NCI-H2196 treated with DMSO at 0.1 percent for 48 hours (cell line): ENCODE measurements at regions not wholly inside any gene's neighbourhood (a gene's known extent, or its start where the extent isn't known, plus 50 kb on each side); places are given as distances from the start of the nearest gene placed in this dataset.

Experiments used
- DNase-seq: peaks from one replicate; lab custom pipeline; 2025; ENCODE audit not compliant: unreplicated experiment; lab: John Stamatoyannopoulos, UW

- no peak for DNase-seq
Observed at GRCh38 chr1:29671446-29672356, 435.4 kb downstream of the PTPRU start.

GRCh38 chr1:29670752-29671151 lies 434.4 kb downstream of the PTPRU start:
- no peak for DNase-seq

DNA sequence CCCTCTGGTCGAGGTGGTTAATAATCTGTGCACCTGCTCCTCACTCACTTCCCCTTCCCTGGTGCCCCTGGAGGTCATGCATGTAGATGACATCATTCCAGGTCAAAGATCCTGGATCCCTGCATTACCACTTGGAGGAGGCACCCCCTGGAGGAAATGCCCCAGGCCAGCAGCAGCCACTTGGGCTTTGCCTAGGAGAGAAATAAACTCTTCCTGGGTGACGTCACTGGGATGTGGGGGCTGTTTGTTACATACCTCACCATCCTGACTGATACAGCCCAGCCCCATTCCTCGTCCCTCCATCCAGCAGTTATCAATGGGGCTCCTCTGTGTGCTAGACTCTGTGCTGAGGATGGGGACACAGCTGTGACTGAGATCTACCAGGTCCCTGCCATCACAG lies 433.6 kb downstream of the PTPRU start:
- DNase-seq = no peak

GRCh38 chr1:29669158-29669871 lies 433.0 kb downstream of the PTPRU start:
- no peak for DNase-seq

GRCh38 chr1:29668551-29669157 lies 432.3 kb downstream of the PTPRU start:
- DNase-seq = no peak

DNA sequence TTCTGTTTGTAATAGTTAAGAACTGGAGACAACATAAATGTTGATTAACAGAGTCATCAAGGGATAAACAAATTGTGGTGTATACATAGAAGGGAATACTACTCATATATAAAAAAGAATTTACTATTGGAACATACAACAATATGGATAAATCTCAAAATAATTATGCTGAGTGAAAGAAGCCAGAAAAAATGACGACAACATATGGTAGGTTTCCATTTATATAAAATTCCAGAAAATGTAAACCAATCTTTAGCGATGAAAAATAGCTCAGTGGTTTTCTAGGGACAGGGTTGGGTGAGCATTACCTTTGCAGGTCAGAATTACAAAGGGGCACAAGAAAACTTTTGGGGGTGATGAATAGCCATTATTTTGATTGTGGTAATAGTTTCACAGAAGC lies 431.6 kb downstream of the PTPRU start:
- no peak for DNase-seq

- DNase-seq = no peak
Observed at GRCh38 chr1:29664711-29665110, 428.4 kb downstream of the PTPRU start.

DNA sequence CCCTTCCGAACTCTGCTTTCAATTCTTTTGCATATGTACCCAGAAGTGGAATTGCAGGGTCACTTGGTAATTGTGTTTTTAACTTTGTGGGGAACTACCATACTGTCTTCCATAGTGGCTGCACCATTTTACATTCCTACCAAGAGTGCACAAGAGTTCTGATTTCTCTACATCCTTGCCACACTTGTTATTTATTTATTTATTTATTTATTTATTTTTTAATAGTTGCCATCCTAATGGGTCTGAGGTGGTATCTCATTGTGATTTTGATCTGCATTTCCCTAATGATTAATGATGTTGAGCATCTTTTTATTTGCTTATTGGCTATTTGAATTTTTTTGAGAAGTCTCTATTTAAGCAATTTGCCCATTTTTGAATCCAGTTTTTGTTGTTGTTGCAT lies 422.4 kb downstream of the PTPRU start:
- no peak for DNase-seq

- no peak for DNase-seq
Observed at GRCh38 chr1:29657816-29658215, 421.5 kb downstream of the PTPRU start.

- no peak for DNase-seq
Observed at GRCh38 chr1:29655945-29656850, 419.9 kb downstream of the PTPRU start.

- no peak for DNase-seq
Observed at GRCh38 chr1:29655145-29655544, 418.8 kb downstream of the PTPRU start.

GRCh38 chr1:29653886-29654450 lies 417.6 kb downstream of the PTPRU start:
- no peak for DNase-seq

DNA sequence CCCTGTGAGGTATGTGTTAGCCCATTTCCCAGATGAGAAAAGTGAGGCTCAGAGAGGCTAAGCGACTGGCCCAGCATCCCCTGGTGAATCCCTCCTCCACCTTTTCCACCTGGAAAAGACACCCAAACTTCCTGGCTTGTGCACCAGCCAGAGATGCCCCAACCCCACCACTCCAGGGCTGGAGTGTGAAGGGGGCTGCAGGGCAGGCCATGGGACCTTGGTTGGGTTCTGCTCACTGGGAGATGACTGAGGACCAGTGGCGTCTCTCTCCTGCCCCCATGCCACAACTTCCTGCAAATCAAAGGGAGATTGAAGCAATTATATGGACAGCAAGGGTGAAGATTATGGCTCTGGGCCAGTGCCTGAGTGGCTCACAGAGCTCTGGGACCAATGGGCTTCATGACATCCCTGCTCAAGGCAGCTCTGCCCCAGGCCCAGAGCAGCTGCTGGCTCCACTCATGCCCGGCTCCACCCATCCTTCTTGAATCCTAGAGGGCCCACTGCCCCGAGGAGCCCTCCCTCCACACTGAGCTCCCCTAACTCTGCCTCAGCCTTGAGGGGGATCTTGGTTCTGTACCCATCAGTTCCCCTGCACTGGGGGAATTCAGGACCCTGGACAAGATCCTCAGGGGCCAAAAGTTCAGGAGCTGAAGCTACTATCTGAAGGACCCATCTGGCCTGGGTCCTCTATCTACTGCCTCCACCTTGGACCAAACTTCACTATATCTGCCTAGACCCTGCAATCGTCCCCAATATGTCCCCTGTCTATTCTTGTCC lies 416.9 kb downstream of the PTPRU start:
- no peak for DNase-seq

DNA sequence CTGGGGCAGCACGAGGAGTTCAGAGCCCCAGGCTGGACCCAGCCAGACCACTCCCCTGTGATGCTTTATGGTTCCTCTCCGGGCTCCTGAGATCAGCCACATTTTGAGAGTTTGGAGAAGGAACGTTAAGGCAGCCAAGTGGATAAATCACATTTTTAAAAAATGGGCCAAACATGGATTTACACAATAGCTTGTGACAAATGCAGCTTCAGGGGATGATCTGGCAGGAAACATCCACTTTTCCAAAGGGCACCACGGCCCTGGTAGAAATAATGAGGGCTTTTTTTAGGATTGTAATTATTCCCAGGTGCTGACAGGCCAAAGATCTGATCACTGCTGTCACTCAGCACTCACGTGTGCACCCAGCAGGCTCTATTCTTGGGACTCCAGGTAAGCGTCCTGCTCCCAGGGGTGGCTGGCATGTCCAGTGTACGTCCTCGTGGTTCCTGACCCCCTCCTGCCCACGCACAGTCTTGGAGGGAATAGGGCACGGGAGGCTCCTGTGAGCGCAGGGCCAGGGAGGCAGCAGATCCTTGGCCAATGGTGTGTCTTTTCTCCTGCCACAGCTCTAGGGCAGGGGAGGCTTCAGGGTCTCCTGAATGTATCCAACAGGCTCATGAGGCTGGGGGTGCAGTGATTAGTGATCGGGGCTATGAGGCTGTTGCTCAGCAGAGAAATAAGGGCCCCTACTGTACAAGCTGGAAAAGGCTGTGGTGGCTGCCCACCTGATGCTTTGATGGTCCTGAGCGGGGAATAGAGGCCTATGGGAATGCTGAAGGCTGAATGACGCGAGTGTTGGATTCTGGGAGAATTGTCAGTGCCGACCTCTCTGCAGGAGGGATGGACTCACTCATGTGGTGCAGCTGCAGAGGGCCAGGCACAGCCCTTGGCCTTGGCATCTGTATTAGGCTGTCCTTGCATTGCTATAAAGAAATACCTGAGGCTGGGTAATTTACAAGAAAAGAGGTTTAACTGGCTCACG lies 415.7 kb downstream of the PTPRU start:
- no peak for DNase-seq

- no peak for DNase-seq
Observed at GRCh38 chr1:29651246-29651645, 414.9 kb downstream of the PTPRU start.

DNA sequence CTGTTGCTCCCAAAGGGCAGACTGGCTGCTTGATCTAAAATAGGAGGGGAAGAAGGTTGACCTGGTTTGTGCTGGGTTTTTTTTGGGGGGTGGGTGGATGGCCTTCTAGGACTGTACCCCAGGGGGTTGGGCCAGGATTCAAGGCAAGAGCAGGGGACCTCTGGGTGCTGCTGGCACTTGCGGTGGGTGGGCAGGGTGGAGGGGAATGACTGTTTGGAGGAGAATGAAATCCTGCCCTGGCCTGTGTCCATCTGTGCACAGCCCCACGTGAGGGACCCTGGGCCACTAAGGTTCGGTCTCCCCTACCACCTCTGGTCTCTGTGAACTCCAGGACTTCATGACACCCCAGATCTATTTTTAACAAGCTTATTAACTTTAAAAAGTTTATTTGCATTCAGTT lies 414.2 kb downstream of the PTPRU start:
- no peak for DNase-seq

- peak; percentile 38 for DNase-seq
Observed at GRCh38 chr1:29650041-29650400, 413.7 kb downstream of the PTPRU start.

GRCh38 chr1:29649189-29650040 lies 413.1 kb downstream of the PTPRU start:
- DNase-seq = peak; percentile 53
